GM21723 (cell line): ENCODE measurements at regions not wholly inside any gene's neighbourhood (a gene's known extent, or its start where the extent isn't known, plus 50 kb on each side); places are given as distances from the start of the nearest gene placed in this dataset.
A peak's percentile ranks its signal among the peaks of the same experiment; 100 is the strongest.
"Not testable (repeated sequence)": the region's sequence is repeated elsewhere in the genome, so short reads cannot be mapped to it uniquely, and the experiment has no call there.

Source experiments
- ATAC-seq: cut with Tn5 transposase; IDR thresholded peaks from one replicate; pipeline ENCODE4 v1.9.1; 2021; ENCODE audit warnings: mild to moderate bottlenecking, moderate library complexity; ENCODE audit not compliant: unreplicated experiment

DNA sequence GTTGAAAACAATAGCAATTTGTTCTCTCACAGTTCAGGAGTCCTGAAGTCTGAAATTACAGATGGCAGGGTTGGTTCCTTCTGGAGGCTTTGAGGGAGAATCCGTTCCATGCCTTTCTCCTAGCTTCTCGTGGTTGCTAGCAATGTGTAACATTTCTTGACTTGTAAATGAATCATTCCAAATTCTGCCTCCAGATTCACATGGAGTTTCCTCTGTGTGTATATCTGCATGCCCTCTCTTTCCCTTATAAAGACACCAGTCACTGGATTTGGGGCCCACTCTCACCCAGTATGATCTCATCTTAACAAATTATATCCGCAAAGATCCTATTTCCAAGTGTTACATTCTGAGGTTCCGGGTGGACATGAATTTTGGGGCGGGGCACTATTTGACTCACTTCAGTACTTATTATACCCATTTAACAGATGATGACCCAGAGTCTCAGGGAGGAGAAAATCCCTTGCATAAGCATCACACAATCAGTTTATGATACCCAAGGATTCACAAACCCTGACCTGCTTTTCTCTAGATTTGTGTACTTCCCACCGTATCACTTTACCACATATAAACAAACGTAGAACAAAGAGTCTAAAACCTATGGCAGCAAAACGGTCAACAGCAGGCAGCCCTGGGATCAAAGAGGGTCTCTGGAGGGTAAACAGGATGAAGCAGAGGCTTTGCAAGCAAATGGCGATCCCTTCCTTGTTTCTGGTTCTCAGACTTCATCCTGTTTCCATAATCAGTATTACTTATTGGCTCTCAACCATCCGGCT, 93.7 kb downstream of the C9orf152 start:
- ATAC-seq = no peak

DNA sequence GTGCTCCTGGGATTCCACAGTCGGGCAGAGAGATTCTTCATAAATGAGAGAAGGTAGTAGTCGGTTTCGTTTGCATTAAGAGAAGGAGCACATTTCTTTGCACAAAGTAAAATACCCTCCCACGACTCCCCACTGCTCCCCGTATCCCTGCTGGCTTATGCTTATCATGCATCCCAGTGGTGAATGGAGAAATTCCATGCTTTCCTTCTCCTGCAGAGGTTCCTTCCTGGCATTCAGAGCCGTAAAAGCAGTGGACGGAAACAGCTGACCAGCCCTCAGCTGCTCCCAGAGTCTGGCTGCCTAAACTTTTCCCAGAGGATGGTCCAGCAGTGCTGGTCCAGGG, 93.1 kb downstream of the C9orf152 start:
- ATAC-seq = no peak

DNA sequence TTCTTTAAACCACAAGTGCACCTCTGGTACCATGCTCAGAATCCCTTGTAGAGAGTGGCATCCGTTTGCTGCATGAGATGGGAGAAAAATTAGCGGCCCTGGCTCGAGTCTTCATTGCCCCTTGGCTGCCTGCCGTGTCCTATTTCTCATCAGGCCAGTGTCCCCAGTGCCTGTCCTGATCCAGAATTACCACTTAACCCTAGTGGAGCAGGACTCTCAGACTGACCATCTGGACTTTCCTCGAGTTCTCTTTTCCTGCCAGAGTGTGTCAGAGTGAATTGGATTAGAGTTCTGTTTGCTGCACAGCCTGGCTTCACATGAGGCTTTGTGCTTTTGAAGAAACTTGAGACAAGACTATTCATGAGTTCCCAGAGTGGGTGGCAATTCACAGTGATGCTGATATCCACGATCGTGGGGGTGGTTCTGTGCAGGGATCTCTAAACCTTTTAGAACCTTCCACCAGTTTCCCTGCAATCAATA, 92.6 kb downstream of the C9orf152 start:
- no peak for ATAC-seq

DNA sequence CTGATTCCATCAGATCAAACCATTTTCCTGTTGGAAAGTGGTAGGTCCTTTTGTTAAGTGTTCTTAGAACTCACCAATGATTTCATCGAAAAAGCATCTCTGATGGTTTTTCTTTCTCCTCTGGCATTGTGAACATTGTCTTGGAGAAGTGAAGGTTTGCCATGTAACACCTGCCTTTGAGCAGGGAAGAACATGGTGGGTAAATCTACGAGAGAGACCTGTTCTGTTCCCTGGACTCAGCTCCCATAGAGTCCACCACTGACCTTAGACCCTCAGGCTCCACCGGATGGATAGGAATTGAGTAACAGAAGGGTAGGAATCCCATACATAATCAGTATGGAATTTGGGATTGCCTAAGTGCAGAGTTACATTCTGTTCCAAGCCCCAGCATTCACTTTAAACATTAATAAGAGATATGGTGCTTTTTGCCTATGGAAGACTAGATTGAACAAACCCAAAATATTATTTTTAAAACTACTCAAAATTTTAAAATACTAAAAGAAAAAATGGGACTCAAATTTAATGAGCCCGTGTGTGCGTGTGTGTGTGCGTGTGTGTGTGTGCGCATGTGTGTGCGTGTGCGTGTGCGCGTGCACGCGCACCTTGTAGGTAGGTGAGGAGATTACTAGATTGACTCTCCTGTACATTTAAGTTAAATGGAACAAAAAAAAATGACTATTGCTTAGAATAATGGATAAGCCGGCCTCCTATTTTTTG, 92.0 kb downstream of the C9orf152 start:
- ATAC-seq = no peak

DNA sequence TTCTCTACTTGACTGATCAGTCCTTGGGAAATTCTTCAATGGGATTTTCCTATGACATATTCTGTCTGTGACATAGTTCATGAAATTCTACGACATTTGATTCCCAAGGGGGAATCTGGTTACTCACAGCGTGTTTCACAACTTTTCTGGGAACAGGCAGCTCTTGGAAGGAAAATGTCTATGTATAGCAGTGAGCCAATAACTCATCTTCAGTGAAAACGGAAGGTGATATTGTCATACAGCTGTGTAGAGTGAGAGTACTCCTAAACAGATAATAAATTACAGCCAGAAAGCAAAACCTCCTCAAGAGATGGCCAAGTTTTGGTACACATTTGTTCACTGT, 91.4 kb downstream of the C9orf152 start:
- no peak for ATAC-seq

DNA sequence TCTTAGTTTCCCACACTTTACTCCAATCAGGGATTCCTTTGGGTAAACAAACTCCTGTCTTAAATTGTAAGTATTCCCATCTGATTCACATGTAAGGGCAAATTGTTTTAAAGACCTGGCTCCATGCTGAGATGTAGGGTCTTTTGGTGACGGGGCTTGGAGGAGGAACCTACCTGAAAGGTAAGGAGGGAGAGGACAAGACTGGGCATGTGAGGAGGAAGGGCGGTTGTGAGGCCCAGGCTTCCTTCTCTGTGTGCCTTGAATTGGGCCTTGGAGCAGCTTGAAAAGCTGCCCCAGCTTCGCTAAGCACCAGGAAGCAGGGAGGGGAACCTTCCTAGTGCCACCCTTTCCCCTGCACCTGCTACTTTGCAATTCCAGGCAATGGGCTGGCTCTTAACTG, 86.8 kb downstream of the C9orf152 start:
- no peak for ATAC-seq

DNA sequence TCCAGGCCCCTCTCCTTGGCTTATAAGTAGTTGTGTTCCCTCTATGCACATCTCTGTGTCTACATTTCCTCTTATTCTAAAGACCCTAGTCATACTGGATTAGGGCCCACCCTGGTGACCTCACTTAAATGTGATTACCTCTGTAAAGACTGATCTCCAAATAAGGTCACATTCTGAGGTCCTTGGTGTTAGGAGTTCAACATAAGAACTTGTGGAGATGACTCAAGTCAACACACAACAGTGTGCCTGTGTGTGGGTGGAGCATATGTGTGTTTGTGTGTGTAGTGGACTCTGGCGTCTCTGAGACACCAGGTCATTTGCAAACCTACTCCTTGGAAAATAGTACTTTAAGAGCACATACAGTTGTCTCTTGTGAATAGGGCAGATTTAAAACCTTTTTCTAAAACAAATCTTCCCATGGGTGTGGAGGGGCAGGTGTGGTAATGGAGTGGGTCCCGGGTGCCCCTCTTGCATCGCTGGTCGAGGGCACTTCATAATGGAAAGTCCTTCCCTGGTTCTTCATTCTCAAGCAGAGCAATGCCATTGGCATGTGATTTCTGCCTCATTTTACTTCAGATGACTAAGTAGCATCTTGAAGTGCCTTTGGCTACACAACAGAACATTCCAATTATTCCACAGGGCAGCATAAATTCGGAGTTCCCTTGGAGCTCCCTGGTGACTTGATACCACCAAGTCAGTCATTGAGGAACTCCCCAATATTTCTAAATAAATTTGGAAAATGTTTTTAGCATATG, 84.4 kb downstream of the C9orf152 start:
- no peak for ATAC-seq

DNA sequence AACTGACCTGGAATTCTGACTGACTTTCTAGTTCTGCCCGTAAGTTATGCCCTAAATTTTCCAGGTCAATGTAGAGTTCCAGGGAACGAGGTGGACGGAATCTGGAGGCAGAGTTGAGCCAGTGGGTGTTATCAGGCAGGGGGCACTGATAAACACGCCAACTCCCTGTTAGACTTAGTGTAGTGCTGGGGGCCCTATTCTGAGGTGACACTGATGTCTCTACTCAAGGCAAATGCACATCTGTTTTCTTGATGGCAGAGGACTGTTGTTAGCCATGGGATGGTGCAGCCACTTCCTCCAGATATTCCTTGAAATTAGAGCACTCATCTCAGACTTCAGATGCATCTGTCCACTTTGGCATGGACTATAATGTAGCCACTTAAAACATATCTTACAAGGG, 83.5 kb downstream of the C9orf152 start:
- no peak for ATAC-seq

DNA sequence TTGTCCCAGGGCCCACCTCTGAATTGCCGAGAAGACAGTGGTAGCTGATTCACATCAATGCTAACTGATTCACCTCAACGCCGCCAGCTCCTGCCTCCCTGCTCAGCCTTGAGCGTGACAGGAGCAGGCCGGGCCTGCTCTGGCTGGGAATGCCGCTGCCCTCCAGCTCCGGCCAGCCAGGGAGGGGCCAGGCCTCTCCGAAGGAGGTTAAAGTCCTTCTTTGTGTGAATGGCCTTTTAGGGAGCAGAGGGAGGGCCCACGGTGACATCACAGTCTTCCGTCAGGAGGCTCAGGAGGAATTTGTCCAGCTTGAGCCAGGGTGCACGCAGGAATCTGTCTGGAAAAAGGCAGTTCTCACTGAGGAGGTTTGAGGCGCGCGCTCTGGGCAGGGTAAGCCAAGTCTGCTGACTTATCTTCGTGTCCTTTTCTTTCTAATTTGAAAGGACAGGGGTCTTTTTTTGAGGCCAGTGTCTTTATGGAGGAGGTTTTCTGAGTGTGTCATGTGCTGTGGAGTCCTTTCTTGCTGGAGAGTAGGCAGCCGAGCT, 82.7 kb downstream of the C9orf152 start:
- no peak for ATAC-seq

DNA sequence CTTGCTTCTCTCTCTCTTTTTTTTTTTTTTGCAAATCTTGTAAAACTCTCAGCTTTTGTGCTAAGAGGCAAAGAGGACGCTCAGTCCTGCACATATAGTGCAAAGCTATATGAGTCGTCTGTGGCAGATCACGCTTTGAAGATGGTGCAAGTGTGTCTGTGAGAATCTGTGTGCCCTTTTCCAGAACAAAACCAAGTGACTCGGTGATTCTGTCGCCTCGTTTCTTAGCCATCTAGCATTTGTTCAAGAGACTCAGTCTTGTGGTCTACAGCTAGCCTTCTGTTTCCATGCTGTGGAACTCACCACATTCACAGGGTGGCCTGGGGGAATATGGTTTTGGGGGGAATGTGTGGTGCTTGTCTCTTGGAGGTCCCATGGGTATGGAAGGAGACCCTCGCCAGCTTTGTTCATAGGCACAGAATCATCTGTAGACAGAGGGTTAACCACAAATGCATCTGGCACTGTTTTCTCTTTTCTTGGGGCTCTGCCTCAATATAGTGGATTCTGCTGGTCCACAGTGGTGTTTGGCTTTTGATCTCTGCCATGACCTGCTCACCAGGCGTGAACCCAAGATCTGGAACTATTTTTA, 82.1 kb downstream of the C9orf152 start:
- ATAC-seq = no peak

DNA sequence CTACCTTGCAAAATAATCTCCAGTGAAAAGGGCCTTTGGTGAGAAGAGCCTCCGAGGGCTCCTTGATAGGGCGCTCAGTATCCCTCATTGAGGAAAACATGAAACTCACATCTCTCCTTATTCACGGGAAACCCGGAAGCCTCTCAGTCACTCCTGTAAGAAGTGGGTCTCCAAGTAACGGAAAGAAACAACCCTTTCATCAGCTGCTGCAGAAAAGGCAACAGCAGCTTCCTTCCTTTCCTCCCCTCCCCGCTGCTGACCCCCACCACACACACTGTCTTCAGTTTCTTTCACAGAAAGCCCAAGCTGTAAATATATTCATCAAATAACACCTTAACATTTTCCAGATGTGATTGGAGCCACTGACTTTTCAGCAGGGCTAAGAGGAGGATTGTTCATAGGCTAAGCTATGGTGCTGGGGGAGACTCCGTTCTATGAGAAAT, 81.4 kb downstream of the C9orf152 start:
- no peak for ATAC-seq

DNA sequence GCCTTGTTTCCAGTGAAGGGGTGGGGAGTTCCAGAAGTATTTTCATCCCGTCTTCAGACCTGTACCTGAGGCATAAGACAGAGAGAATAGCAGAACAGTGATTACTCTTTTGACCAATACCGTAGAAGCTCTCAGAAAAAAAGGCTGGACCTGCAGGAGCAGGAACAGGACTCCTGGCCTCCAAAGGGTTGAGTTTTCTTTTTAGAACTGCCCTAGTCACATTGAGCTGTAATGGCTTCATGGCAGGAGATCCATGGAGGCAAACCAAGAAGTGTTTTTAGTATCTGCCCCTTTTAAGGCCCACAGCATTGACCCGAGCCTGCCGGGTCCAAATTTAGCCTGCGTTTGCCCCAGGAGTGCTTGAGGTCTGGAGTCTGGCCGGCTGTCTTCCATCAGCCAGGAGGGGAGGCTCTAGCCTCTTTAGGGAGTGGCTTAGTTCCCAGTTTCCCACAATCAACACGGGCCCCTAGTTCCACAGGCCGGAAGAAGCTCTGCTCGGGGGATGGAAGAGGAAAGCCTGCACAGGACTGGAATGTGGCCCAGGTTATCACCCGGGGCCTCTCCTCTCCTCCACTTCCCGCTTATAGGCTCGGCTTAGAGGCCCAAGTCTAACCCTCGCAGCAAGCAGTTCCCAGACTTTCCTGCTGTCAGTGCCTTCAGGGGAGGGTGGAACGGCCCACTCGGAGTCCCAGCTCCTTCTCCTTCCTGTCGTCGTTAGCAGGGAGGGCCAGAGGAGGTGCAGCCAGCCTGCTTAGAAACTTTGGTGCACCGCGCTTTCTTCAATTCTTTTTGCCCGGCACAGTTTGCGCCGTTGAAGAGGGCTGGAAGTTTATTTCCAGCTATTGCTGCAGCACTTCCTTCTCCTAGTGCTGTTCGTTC, 80.7 kb downstream of the C9orf152 start:
- ATAC-seq = no peak

DNA sequence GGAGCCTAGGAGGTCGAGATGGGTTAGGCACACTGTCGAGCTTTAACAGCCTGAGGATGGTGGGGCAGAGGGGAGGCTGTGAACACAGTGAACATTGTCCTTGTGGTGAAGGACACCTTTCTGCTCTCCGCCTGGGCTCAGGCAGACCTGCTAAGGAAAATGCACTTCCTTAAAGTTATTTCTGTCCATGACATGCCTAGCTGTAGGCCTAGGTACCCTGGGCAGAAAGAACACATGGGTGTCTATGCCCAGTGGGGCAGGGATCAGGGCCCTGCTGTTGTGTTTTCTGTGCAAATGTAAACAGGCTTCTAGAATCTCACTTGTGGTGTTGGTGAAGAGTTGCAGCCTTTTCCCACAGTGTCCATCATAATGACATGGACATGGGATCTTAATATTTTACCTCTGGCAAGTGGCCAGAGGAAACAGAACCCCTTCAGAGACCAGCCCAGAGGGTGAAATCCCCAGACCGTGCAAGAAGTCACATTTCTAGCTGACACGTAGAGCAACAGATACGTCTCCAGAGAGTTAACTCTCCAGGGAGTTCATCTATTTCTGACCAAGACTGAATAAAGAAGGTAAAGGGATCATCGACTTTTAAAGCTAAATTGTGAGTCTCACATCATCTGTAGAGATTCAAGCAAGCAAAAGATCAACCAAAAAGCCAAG, 79.2 kb downstream of the C9orf152 start:
- peak; percentile 75 for ATAC-seq

DNA sequence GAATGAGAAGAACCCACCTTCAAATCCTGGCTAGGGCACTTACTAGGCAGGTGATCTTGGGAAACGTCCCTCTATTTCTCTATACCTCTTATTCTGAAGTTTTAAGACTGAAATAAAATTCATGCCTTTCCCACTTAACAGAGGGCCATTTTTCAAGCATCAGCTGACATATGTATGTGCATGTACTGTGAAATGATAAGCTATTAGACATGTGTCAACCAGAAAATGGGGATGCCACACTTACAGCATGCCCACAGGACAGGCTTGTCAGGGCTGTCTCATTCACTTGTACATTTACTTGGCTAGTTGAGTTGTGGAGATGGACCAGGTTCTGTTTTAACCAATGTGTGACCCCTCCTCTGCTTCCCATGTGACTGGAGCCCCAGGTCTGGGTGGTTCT, 78.5 kb downstream of the C9orf152 start:
- ATAC-seq = peak; percentile 15

DNA sequence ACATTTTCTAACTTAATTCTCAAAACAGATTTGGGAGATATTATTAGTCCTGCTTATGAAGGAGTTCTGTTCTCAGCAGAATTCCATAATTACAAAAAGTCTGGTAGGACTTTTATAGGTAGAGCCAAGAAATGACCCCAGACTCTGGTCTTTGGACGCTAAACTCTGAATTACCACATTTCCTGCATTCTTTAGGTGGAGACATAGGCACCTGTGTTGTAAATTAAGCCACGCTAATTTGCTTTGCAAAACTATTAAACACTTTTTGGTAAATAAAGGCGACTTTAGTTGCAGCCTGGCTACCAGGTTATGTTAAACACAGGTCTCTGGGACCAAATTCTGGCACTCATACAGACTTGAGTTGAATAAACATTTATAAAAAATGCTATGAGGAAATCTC, 77.7 kb downstream of the C9orf152 start:
- ATAC-seq = no peak

DNA sequence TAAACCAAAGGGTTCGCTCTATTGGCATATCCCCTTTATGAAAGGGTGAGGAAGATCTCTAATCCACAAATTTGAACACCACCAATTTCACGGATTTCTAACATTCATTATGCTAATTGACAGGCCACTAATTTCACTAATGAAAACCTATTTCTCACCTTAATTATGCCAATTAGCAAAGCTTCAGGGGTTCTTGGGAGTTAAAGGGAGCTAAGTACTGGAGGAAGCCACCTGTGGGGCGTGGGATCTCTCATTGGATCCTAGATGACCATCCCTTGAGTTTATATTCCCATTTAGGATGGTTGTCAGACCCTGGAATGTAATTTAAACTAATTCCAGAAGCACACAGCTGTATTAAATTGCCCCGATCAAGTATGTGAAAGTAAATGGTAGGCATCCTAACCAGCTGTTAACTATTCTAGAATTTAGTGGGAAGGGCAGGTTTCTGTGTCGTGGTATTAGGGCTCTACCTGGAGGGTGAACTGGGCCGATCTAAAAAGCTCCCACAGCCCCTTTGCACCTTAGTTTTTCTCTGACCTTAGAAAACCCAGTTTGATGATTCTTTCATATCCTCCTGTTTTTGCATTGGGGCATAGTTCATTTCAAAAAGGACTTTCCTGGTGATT, 77.1 kb downstream of the C9orf152 start:
- no peak for ATAC-seq

DNA sequence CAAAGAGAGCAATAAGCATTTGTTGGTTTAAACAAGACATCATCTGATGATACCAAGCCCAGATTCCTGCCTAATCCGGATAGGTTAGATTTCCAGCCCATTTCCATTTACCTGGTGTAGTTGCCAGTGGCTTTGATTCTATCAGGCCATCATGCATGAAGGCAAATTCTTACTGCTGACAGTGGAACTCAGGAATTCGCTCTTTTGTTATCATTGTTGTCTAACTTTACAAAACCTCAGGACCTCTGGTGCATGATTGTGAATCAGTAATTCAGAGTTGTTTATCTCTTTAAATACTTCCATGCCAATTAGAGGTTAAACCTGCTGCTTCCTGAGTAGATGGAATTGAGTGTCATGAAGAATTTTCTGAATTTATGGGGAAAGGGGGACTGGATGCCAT, 76.5 kb downstream of the C9orf152 start:
- ATAC-seq = no peak

DNA sequence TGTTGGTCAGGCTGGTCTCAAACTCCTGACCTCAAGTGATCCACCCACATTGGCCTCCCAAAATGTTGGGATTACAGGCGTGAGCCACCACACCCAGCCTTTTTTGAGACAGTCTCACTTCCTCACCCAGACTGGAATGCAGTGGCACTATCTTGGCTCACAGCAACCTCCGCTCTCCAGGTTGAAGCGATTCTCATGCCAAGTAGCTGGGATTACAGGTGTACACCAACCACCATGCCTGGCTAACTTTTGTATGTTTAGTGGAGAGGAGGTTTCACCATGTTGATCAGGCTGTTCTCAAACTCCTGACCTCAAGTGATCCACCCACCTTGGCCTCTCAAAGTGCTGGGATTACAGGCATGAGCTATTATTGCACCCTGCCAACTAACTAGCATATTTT, 75.4 kb downstream of the C9orf152 start:
- ATAC-seq = not testable (repeated sequence)

DNA sequence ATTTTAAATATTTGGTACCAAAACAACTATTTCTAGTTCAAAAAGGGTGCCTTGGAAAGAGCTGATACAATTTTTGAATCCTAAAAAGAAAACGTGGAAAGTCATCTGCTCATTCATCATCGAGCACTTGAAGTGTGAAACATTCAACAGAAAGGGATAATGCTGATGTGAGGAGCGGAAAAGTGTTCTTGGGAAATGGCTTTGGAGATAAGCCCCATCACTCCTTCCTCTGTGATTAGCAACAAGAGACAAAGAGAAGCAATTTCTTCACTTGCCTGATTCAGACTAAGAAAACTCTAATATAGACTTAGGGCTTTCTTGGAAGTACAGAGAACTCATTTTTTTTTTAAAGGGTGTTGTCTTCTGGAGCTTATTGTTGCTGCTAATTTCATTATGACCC, 74.9 kb downstream of the C9orf152 start:
- no peak for ATAC-seq
